PC-3 (cell line): ENCODE measurements at regions not wholly inside any gene's neighbourhood (a gene's known extent, or its start where the extent isn't known, plus 50 kb on each side); places are given as distances from the start of the nearest gene placed in this dataset.
"Not testable (repeated sequence)": the region's sequence is repeated elsewhere in the genome, so short reads cannot be mapped to it uniquely, and the experiment has no call there.

Experiments
- CTCF ChIP-seq: fragments of 300-600 bp; sonication (generic); conservative IDR thresholded peaks from 2 replicates; pipeline ENCODE4 v1.5.1; 2017; ENCODE audit warnings: antibody characterized with exemption, low read depth, mild to moderate bottlenecking, low read length
- EZH2 ChIP-seq: fragments of 300-600 bp; sonication (generic); IDR thresholded peaks from one replicate; pipeline ENCODE4 v1.6.1; 2017; ENCODE audit warnings: antibody characterized with exemption, mild to moderate bottlenecking, low read length; ENCODE audit not compliant: unreplicated experiment

- not testable (repeated sequence) for TF ChIP-seq CTCF, EZH2
These were observed 601.6 kb downstream of the LRRC70 start for GRCh38 chr5:63180190-63180589.
